HG03159 (cell line): ENCODE measurements at regions not wholly inside any gene's neighbourhood (a gene's known extent, or its start where the extent isn't known, plus 50 kb on each side); places are given as distances from the start of the nearest gene placed in this dataset.

Experiments
- ATAC-seq: cut with Tn5 transposase; IDR thresholded peaks from one replicate; pipeline ENCODE4 v1.9.1; 2021; ENCODE audit warnings: mild to moderate bottlenecking, moderate library complexity; ENCODE audit not compliant: unreplicated experiment

DNA sequence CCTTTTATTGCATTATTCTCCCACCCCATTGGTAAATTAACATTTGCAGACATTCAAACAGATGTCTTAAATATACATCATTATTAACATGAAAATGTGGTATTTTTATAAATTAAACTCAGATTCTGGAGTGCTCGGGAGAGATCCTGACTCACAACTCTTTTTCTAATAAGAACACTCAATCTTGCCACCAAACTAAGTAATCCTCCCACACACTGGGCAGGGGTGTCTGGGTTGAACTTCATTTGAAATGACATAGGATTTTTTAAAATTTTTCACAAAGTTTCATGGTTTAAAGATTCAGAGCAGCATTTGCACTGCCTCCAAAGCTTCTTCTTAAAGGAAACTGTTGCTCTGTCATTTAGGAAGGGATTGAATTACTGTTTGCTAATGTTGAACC is 754.3 kb downstream of the MECOM start:
- no peak for ATAC-seq

DNA sequence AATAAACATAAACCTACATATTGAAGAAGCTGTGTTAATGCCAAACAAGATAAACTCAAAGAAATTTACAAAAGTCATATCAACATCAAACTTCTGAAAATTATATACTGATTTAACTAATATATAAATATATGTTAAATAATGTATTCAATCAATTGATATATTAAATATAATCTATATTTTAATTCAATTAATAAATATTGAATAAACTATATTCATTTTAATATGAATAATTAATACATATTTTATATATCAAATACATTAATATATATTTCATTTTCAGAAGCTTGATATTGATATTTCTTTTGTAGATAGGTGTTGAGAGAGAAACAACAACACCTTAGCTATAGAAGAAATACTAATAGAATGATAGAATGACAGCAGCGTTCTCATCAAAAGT is 768.1 kb downstream of the MECOM start:
- ATAC-seq: no peak

DNA sequence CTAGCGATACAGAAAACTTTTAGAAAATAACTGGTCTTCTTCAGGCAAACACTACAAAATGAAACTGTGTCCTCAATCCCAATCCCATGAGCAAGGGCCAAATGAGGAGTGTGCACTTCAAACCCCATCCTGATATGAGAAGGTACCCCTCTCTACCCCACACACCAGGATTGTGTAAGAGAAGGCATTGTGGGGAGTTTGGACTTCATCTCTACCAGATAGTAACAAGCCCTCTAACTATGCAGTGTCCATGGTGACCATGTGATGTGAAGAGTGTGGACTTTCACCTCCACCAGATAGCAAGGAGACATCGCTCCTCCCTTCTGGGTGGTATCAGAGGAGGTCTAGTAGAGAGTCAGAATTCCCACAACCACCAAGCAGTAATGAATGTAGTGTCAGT is 769.3 kb downstream of the MECOM start:
- ATAC-seq: no peak

- no peak for ATAC-seq
Observed at GRCh38 chr3:168889666-168890065, 773.8 kb downstream of the MECOM start.

- ATAC-seq: no peak
Observed at GRCh38 chr3:168888781-168889180, 774.7 kb downstream of the MECOM start.

GRCh38 chr3:168885028-168885427 is 778.5 kb downstream of the MECOM start:
- no peak for ATAC-seq

GRCh38 chr3:168884353-168884903 is 779.1 kb downstream of the MECOM start:
- no peak for ATAC-seq

- ATAC-seq: no peak
Observed at GRCh38 chr3:168883145-168883544, 780.4 kb downstream of the MECOM start.

DNA sequence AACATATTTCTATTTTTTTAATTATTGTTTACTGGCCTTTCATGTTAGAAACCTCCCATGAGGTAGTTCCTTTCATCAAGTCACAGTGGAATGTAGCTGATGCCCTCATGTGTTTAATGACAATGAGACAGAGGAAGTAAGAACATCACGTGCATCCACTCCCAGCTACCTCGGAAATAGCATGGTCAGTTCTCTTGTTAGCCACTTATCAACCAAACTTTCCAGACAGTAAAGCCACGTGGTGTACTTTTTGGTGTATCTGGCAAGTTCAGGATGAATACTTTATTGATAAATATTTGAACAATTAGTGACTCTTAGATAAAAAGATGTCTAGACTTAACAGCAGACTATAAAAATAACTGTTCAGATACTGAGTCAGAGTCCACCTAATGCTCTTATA is 781.7 kb downstream of the MECOM start:
- ATAC-seq: no peak

- no peak for ATAC-seq
Observed at GRCh38 chr3:168878655-168879054, 782.9 kb upstream of the GOLIM4 start.

- no peak for ATAC-seq
Observed at GRCh38 chr3:168877899-168878298, 782.2 kb upstream of the GOLIM4 start.

DNA sequence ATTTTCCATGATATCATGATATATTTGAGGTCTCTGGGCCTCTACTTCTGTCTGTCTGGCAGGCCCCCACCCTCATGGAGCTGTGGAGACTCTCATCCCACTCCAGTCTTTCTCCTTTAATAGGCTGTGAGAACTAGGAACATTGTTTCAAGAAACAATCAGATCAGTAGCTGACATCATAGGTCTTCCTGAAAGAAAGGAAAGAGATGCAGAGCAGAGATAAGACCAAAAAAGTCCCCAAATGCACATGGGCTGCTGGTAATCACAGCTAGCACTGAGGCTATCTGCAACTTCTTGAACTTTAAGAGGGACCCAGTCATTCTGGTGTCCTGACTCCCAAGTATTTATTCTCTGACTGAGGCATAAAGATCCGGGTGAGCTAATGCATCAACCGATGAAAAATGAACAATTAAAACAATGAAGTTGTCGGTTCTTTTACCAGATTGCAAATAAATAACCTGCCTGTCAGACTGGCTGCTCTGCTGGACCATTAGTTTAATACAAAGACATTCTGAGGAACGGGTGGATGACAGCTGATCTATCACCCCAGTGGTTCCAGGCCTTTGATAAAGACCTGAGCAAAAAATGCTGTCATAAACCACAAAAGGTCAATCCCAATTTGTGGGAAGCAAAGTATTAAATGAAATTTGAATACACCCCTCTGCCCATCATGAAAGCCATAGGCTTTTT is 780.8 kb upstream of the GOLIM4 start:
- no peak for ATAC-seq

GRCh38 chr3:168872826-168873225 is 777.1 kb upstream of the GOLIM4 start:
- ATAC-seq: no peak

DNA sequence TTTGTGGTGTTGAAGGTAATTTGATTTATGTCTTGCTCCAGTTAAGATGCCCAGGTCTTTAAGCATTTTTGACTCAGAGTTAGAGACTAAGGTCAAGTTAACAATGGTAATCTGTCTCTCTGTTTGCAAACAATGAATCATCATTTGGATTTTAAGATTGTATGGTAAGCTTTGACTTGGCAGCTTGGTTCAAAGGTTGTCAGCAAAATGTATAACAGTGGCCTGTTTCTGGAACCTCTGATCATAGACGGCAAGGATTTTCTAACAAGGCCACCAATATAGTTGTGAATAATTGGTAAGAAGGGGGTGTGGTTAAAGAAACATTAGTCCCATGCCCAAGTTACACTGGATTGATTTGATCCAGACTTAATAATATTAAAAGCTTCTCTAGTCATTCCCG is 775.2 kb upstream of the GOLIM4 start:
- ATAC-seq: no peak

DNA sequence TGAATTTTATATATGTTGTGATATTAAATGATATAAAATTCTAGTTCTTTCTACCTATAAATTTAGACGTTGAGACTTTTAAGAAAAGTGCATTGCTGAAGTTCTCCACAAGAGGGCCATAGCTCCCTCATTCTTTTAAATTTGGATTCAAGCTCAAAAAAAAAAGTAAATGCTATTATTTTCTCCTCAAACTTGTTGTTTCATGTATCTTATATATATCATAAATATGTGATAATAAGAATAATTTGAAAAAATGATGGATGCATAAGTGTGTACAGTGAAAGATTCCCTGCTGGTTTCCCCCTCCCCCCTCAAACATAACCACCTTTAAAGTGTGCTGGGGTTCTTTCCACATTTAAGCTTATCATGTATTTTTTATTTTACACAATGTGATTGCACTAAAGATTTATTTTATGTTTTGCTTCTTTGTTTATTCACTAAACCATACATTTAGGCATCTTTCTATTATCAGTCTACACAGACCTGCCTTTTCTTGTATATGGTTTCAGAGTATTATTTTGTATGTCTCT is 769.4 kb upstream of the GOLIM4 start:
- peak; percentile 61 for ATAC-seq

DNA sequence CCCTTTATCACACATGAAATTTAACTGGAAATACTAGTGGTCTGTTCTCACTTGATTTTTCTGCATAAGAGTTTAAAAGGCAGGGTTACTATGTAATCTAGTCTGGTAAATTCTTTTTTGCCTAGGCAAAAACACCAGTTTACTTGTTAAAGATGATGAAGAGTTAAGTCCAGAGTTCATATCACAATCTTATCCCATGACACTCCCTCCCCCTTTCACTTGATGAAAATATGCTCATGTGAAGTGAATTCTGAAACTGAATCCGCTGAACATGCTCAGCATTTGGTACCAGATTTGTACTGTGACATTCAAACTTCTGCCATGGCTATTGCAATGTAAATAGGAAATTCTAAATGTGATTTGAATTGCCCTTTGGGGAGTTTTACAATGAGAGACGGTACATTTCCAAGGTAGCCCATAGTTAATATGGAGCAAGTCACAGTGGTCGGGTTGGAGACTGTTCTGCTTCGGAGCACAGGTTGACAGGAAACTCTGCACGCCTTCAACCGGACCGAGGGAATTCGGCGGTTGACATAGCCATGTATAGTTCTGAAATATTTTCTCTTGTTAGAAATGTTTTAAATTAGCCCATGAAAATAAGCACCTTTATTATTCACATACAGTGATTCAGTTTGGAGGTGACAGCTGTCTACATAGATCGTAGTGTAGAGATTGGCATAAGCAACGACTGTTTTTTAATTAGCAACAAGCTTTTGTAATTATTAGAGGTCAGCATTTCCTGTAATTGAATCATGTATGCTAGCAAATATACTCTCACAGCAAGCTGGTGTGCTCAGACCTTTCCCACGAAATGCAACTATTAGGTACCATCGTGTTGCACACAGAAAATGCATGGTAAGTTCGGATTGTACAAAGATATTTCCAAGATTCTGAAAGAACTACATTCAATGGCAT is 768.6 kb upstream of the GOLIM4 start:
- peak; percentile 15 for ATAC-seq

DNA sequence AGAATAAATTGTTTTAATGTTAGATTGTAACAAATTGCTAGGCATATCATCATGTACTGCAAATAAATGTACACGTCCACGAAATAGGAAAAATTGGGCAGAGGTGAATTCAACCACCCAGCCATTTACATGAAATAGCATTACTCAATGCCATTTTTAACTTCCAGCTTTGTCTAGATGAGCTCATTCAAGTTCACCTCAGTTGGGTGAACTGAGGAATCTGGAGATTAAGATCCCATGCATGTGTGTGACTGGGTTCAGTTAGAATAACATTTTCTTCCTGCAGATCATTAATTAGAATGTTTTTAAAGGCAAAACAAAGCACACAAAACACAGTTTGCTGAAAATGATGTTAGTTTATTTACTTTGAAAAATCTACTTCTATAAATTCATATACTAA is 767.8 kb upstream of the GOLIM4 start:
- ATAC-seq: no peak

- no peak for ATAC-seq
Observed at GRCh38 chr3:168862466-168862865, 766.7 kb upstream of the GOLIM4 start.

- ATAC-seq: no peak
Observed at GRCh38 chr3:168860592-168860991, 764.9 kb upstream of the GOLIM4 start.

DNA sequence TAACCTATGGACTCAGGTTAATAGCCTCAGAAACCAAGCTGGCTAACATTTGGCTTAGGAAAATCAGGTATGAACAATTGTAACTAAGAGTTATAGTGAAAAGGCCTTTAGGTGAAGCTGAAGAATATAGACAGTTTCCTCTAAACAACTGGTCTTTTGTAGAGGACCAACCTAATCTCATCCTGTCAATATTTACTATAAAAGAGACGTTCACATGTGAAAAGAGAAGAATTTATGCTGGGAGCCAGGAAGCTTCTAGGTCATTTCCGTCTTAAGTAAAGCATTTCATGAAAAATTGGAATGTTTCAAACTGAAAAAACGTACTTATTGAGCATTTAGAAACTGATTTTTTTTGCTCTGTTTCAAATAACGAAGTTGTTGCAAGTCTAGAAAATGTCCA is 764.3 kb upstream of the GOLIM4 start:
- ATAC-seq: no peak

- no peak for ATAC-seq
Observed at GRCh38 chr3:168859574-168859973, 763.9 kb upstream of the GOLIM4 start.

- ATAC-seq: no peak
Observed at GRCh38 chr3:168859143-168859542, 763.4 kb upstream of the GOLIM4 start.
